PC-3 (cell line): ENCODE measurements at regions not wholly inside any gene's neighbourhood (a gene's known extent, or its start where the extent isn't known, plus 50 kb on each side); places are given as distances from the start of the nearest gene placed in this dataset.

Source experiments
- EZH2 ChIP-seq: fragments of 300-600 bp; sonication (generic); IDR thresholded peaks from one replicate; pipeline ENCODE4 v1.6.1; 2017; ENCODE audit warnings: antibody characterized with exemption, mild to moderate bottlenecking, low read length; ENCODE audit not compliant: unreplicated experiment
- EZH2phosphoT487 ChIP-seq: fragments of 300-600 bp; sonication (generic); IDR thresholded peaks from 2 replicates; pipeline ENCODE4 v1.6.1; 2018; ENCODE audit warnings: mild to moderate bottlenecking, antibody characterized with exemption, low read length, borderline replicate concordance
- TF ChIP-seq, protein P1 (sequence below): fragments of 300-600 bp; sonication (generic); conservative IDR thresholded peaks from 2 replicates; pipeline ENCODE4 v1.5.1; 2017; ENCODE audit warnings: antibody characterized with exemption, low read depth, mild to moderate bottlenecking, low read length

DNA sequence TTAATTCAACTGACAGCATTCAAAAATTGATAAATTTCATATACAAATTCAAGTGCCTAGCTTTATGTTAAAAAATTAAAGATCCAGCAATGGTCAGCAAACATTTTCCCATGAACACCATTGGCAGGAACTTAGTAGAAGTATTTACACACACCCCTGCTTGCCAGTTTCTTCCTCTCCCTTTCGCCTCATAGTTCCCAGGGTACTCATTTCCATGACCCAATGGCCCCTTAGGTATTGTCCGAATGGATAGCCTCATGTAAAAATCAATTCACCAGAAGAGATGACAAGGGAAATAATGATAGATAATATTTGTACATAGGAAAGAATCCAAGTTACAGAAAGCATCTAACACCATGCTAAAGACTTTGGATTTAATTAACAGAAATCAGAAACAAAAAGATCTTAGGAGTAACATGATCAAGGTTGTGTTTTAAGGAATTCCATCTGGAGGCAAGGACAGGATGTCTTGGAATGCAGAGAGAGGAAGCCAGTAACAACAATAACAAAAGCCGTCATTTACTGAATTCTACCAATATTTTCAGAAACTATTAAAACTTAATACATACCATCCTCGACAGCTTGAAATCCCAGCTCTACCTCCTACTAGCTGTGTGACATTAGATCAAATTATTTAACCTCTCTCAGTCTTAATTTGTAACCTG, 423.0 kb downstream of the IRS1 start:
- TF ChIP-seq, protein P1, sequence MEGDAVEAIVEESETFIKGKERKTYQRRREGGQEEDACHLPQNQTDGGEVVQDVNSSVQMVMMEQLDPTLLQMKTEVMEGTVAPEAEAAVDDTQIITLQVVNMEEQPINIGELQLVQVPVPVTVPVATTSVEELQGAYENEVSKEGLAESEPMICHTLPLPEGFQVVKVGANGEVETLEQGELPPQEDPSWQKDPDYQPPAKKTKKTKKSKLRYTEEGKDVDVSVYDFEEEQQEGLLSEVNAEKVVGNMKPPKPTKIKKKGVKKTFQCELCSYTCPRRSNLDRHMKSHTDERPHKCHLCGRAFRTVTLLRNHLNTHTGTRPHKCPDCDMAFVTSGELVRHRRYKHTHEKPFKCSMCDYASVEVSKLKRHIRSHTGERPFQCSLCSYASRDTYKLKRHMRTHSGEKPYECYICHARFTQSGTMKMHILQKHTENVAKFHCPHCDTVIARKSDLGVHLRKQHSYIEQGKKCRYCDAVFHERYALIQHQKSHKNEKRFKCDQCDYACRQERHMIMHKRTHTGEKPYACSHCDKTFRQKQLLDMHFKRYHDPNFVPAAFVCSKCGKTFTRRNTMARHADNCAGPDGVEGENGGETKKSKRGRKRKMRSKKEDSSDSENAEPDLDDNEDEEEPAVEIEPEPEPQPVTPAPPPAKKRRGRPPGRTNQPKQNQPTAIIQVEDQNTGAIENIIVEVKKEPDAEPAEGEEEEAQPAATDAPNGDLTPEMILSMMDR: no peak
- no peak for TF ChIP-seq EZH2
- no peak for TF ChIP-seq EZH2phosphoT487
